ENCODE measurements at regions not wholly inside any gene's neighbourhood (a gene's known extent, or its start where the extent isn't known, plus 50 kb on each side); places are given as distances from the start of the nearest gene placed in this dataset.

DNA sequence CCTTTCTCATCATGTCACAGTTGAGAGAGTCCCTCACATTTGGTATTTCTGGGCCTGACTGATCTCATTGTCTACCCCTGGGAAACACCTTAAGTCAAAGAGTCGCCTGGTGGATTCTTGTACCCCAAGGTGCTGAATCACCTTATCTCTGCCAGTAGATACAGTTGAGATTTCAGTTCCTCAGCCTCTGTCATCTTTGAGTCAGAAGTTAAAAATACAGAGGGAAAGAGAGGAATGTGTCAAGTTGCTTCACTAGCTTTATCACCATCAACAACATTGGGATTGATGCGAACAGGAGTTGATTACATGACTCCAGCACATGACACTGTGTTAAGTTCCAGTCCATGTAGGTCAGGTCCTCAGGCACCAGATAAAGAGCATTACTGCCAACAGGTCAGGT is 513.0 kb downstream of the NUF2 start:
- TF ChIP-seq, protein P1, sequence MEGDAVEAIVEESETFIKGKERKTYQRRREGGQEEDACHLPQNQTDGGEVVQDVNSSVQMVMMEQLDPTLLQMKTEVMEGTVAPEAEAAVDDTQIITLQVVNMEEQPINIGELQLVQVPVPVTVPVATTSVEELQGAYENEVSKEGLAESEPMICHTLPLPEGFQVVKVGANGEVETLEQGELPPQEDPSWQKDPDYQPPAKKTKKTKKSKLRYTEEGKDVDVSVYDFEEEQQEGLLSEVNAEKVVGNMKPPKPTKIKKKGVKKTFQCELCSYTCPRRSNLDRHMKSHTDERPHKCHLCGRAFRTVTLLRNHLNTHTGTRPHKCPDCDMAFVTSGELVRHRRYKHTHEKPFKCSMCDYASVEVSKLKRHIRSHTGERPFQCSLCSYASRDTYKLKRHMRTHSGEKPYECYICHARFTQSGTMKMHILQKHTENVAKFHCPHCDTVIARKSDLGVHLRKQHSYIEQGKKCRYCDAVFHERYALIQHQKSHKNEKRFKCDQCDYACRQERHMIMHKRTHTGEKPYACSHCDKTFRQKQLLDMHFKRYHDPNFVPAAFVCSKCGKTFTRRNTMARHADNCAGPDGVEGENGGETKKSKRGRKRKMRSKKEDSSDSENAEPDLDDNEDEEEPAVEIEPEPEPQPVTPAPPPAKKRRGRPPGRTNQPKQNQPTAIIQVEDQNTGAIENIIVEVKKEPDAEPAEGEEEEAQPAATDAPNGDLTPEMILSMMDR (IDR thresholded peaks at IDR 0.05), result no peak
- TF ChIP-seq ZFX (IDR thresholded peaks at IDR 0.05; ENCODE audit: borderline replicate concordance), result no peak

Measured in 22Rv1 (cell line).